Hepatocyte (in vitro differentiated cells): ENCODE measurements at regions not wholly inside any gene's neighbourhood (a gene's known extent, or its start where the extent isn't known, plus 50 kb on each side); places are given as distances from the start of the nearest gene placed in this dataset.

Experiments
- EZH2 ChIP-seq: fragments of 200-600 bp; sonication (generic); IDR thresholded peaks from 2 replicates; pipeline ENCODE4 v1.6.1; 2016; ENCODE audit warnings: antibody characterized with exemption, mild to moderate bottlenecking, borderline replicate concordance
- TF ChIP-seq, protein P1 (sequence below): fragments of 200-600 bp; sonication (generic); IDR thresholded peaks from 2 replicates; pipeline ENCODE4 v1.5.1; 2016; ENCODE audit warnings: antibody characterized with exemption, mild to moderate bottlenecking; ENCODE audit not compliant: poor library complexity

- TF ChIP-seq, protein P1, sequence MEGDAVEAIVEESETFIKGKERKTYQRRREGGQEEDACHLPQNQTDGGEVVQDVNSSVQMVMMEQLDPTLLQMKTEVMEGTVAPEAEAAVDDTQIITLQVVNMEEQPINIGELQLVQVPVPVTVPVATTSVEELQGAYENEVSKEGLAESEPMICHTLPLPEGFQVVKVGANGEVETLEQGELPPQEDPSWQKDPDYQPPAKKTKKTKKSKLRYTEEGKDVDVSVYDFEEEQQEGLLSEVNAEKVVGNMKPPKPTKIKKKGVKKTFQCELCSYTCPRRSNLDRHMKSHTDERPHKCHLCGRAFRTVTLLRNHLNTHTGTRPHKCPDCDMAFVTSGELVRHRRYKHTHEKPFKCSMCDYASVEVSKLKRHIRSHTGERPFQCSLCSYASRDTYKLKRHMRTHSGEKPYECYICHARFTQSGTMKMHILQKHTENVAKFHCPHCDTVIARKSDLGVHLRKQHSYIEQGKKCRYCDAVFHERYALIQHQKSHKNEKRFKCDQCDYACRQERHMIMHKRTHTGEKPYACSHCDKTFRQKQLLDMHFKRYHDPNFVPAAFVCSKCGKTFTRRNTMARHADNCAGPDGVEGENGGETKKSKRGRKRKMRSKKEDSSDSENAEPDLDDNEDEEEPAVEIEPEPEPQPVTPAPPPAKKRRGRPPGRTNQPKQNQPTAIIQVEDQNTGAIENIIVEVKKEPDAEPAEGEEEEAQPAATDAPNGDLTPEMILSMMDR: peak; percentile 92
- no peak for TF ChIP-seq EZH2
Observed at GRCh38 chr15:66862940-66863335, 160.9 kb downstream of the SMAD6 start.
